GM12878 (cell line): ENCODE measurements at regions not wholly inside any gene's neighbourhood (a gene's known extent, or its start where the extent isn't known, plus 50 kb on each side); places are given as distances from the start of the nearest gene placed in this dataset.

ENCODE experiments used
- ATAC-seq: fragments of 200-7000 bp; cut with Tn5 transposase; 3 replicates; pipeline ENCODE4 v1.9.1; 2020; ENCODE audit warnings: mild to moderate bottlenecking, moderate library complexity
- BruUV-seq: library from RNA; stranded (reverse); fragments of 400-500 nt; replicated peaks from 2 replicates; lab custom pipeline; 2021; lab: Mats Ljungman, UMichigan
- CTCF ChIA-PET: fragments of 300-600 bp; sonication (Branson Sonifier 250); formaldehyde crosslinking; extraction: SDS; loops from one replicate; lab custom pipeline; 2021; ENCODE audit warnings: inconsistent platforms; lab: Yijun Ruan, JAX
- POLR2A ChIA-PET: fragments of 350-600 bp; formaldehyde crosslinking; extraction: SDS; loops from one replicate; lab custom pipeline; 2021; ENCODE audit warnings: inconsistent platforms; lab: Charles Lee
- RAD21 ChIA-PET: fragments of 300-600 bp; sonication (Branson Sonifier 250); formaldehyde crosslinking; loops from one replicate; lab custom pipeline; 2023; ENCODE audit warnings: antibody characterized with exemption; ENCODE audit not compliant: unreplicated experiment; lab: Charles Lee
- SMC1A ChIA-PET: fragments of 300-600 bp; sonication (Branson Sonifier 250); formaldehyde crosslinking; loops from one replicate; lab custom pipeline; 2023; ENCODE audit not compliant: unreplicated experiment, uncharacterized antibody; lab: Charles Lee
- DNase-seq: peaks from one replicate; pipeline ENCODE4 v3.0.0-alpha.2; 2011; ENCODE audit warnings: low read depth, low spot score
- FAIRE-seq: peaks from 3 replicates; lab custom pipeline; 2011; peaks lifted over from hg19 to GRCh38; lab: Jason Lieb, UNC
- H2AFZ ChIP-seq: 2 replicates; pipeline ENCODE4 v1.6.0; 2011; ENCODE audit warnings: low read depth, low read length, control low read depth; ENCODE audit not compliant: control insufficient read depth
- H3K27ac ChIP-seq: 2 replicates; pipeline ENCODE4 v1.5.1; 2011; ENCODE audit warnings: control low read depth; ENCODE audit not compliant: control insufficient read depth, insufficient read depth
- H3K27me3 ChIP-seq, 2 experiments: replicated peaks in 1 of 2; 2 replicates each; pipeline versions ENCODE4 v1.6.0 to v1.6.1; 2011; ENCODE audit warnings: low read length in 1 of 2; ENCODE audit not compliant: control insufficient read depth in 2 of 2, insufficient read depth in 2 of 2
- H3K36me3 ChIP-seq, 2 experiments: 2 replicates each; pipeline ENCODE4 v1.5.1; 2011; ENCODE audit warnings: low read length in 1 of 2; ENCODE audit not compliant: control insufficient read depth in 2 of 2, insufficient read depth in 2 of 2
- H3K4me1 ChIP-seq: 2 replicates; pipeline ENCODE4 v1.6.1; 2011; ENCODE audit warnings: mild to moderate bottlenecking, low read length, moderate library complexity, mixed read lengths; ENCODE audit not compliant: control insufficient read depth, insufficient read depth
- H3K4me2 ChIP-seq: 2 replicates; pipeline ENCODE4 v1.6.0; 2011; ENCODE audit warnings: control low read depth; ENCODE audit not compliant: control insufficient read depth, insufficient read depth
- H3K4me3 ChIP-seq: fragments of 200-600 bp; sonication (generic); 2 replicates; pipeline ENCODE4 v1.5.1; 2016
- H3K79me2 ChIP-seq: 2 replicates; pipeline ENCODE4 v1.6.0; 2011; ENCODE audit warnings: low read length; ENCODE audit not compliant: control insufficient read depth, insufficient read depth
- H3K9ac ChIP-seq: 2 replicates; pipeline ENCODE4 v1.8.0; 2011; ENCODE audit warnings: low read length, control low read depth, mixed read lengths; ENCODE audit not compliant: control insufficient read depth, insufficient read depth
- H3K9me3 ChIP-seq: replicated peaks from 3 replicates; pipeline ENCODE4 v1.5.1; 2011; ENCODE audit warnings: mild to moderate bottlenecking, low read length; ENCODE audit not compliant: control insufficient read depth, insufficient read depth
- H4K20me1 ChIP-seq: 2 replicates; pipeline ENCODE4 v1.6.0; 2011; ENCODE audit not compliant: control insufficient read depth, insufficient read depth
- BMI1 ChIP-seq: fragments of 450-650 bp; IDR thresholded peaks from 2 replicates; pipeline ENCODE4 v1.6.1; 2016; ENCODE audit warnings: mild to moderate bottlenecking, moderate library complexity, borderline replicate concordance
- FOS ChIP-seq: IDR thresholded peaks from 3 replicates; pipeline ENCODE4 v1.6.1; 2011; ENCODE audit warnings: borderline replicate concordance; ENCODE audit not compliant: insufficient read length; ENCODE audit errors: extremely low read depth
- FOXM1 ChIP-seq: IDR thresholded peaks from 2 replicates; pipeline ENCODE4 v1.6.1; 2012; ENCODE audit warnings: low read depth, mild to moderate bottlenecking, inconsistent platforms, low read length, moderate library complexity
- NFYB ChIP-seq: IDR thresholded peaks from 2 replicates; pipeline ENCODE4 v1.6.1; 2011; ENCODE audit warnings: low read depth, mild to moderate bottlenecking, low read length, improper control_type of control experiment, moderate library complexity; ENCODE audit not compliant: insufficient read depth
- NR2C2 ChIP-seq: IDR thresholded peaks from 2 replicates; pipeline ENCODE4 v1.6.1; 2011; ENCODE audit warnings: borderline replicate concordance, low read depth; ENCODE audit not compliant: control insufficient read depth, insufficient read length
- RELB ChIP-seq: fragments of 450-650 bp; IDR thresholded peaks from 2 replicates; pipeline ENCODE4 v1.6.1; 2017; ENCODE audit warnings: low read depth, mild to moderate bottlenecking, moderate library complexity
- SMAD5 ChIP-seq: IDR thresholded peaks from 2 replicates; pipeline ENCODE4 v1.6.1; 2016; ENCODE audit warnings: antibody characterized with exemption, low read depth
- STAT3 ChIP-seq: IDR thresholded peaks from 2 replicates; pipeline ENCODE4 v1.6.1; 2011; ENCODE audit warnings: low read depth, low read length, improper control_type of control experiment
- ZNF207 ChIP-seq: fragments of 450-650 bp; IDR thresholded peaks from 2 replicates; pipeline ENCODE4 v1.6.1; 2014; ENCODE audit warnings: antibody characterized with exemption, mild to moderate bottlenecking, borderline replicate concordance
- ZNF217 ChIP-seq: fragments of 450-650 bp; IDR thresholded peaks from 2 replicates; pipeline ENCODE4 v1.6.1; 2017; ENCODE audit warnings: antibody characterized with exemption, mild to moderate bottlenecking
- WGBS: methylation state at CpG from one replicate; pipeline ENCODE4 v1.1.6; 2016; ENCODE audit warnings: low lambda C conversion rate; ENCODE audit not compliant: insufficient replicate concordance, insufficient coverage; ENCODE audit errors: missing lambda C conversion rate; 5-methylcytosine and 5-hydroxymethylcytosine counted together
- in situ Hi-C: fragments of 300-500 bp; cut with MboI; formaldehyde crosslinking; loops from 9 replicates; pipeline ENCODE4 v1.14.3; 2018; ENCODE audit warnings: mixed read lengths
- intact Hi-C: fragments of 100-400 bp; cut with micrococcal nuclease; formaldehyde crosslinking; loops from one replicate; pipeline ENCODE4 v1.14.2; 2022; ENCODE audit not compliant: unreplicated experiment

- ChIA-PET RAD21 (no interaction called here), SMC1A (no interaction called here), POLR2A (no interaction called here), CTCF (no interaction called here)
- TF ChIP-seq NR2C2 = no peak
- TF ChIP-seq FOXM1 = no peak
- no peak for TF ChIP-seq NFYB
- TF ChIP-seq FOS = no peak
- no peak for TF ChIP-seq ZNF217
- TF ChIP-seq ZNF207 = no peak
- no peak for TF ChIP-seq BMI1
- DNase-seq (no peak), ATAC-seq (no peak), FAIRE-seq (no peak)
- H3K4me2 ChIP-seq = no peak overlapping the region
- H3K9me3 ChIP-seq = no peaks in the 10 kb centered on the region
- no peaks in the 10 kb centered on the region for H4K20me1 ChIP-seq
- peaks cover 1 to 3% of the 10 kb centered on the region in 2 experiments; a peak in 2 of 4 replicates for H3K27me3 ChIP-seq
- no peaks in the 10 kb centered on the region for H3K79me2 ChIP-seq
- 13% methylated on average over 9 of the region's 9 CpGs for WGBS
- no peaks in the 10 kb centered on the region for H3K36me3 ChIP-seq
- in situ Hi-C loops = no loop called here
- no peak overlapping the region for H3K9ac ChIP-seq
- H3K4me3 ChIP-seq = no peak overlapping the region
- H3K27ac ChIP-seq = no peak overlapping the region
- no peak overlapping the region for H2AFZ ChIP-seq
- intact Hi-C loops = no loop called here
- no peaks in the 10 kb centered on the region for H3K4me1 ChIP-seq
- BruUV-seq = no TSS peak
Observed at GRCh38 chr3:194760494-194761137, 74.9 kb downstream of the FAM43A start.

- H3K9ac ChIP-seq = no peak overlapping the region
- ChIA-PET RAD21 (no interaction called here), POLR2A (no interaction called here), CTCF (no interaction called here), SMC1A (no interaction called here)
- FAIRE-seq (no peak), ATAC-seq (no peak)
- no peaks in the 10 kb centered on the region for H3K36me3 ChIP-seq
- no peaks in the 10 kb centered on the region for H3K4me1 ChIP-seq
- H3K4me3 ChIP-seq = no peak overlapping the region
- in situ Hi-C loops (no loop called here), intact Hi-C loops (no loop called here)
- no peak overlapping the region for H2AFZ ChIP-seq
- no peaks in the 10 kb centered on the region for H3K79me2 ChIP-seq
- H3K27me3 ChIP-seq = peaks cover 1 to 3% of the 10 kb centered on the region in 2 experiments; a peak in 2 of 4 replicates
- no peak for TF ChIP-seq RELB
- TF ChIP-seq STAT3 = no peak
- no peak for TF ChIP-seq SMAD5
- TF ChIP-seq, all 136 proteins: peak for 0
- no TSS peak for BruUV-seq
- DNase-seq = no peak
- Histone ChIP-seq H4K20me1 (no peaks in the 10 kb centered on the region), H3K4me2 (no peak overlapping the region), H3K27ac (no peak overlapping the region), H3K9me3 (no peaks in the 10 kb centered on the region)
- 0% methylated on average over 3 of the region's 3 CpGs for WGBS
Observed at GRCh38 chr3:194761384-194761783, 75.7 kb downstream of the FAM43A start.
